DND-41 (cell line): ENCODE measurements at regions not wholly inside any gene's neighbourhood (a gene's known extent, or its start where the extent isn't known, plus 50 kb on each side); places are given as distances from the start of the nearest gene placed in this dataset.

ENCODE experiments used
- EZH2 ChIP-seq: IDR thresholded peaks from 3 replicates; pipeline ENCODE4 v1.6.1; 2012; ENCODE audit warnings: borderline replicate concordance, low read depth, mild to moderate bottlenecking, moderate library complexity, low read length, inconsistent platforms; ENCODE audit not compliant: severe bottlenecking
- TF ChIP-seq, protein P1 (sequence below): IDR thresholded peaks from 2 replicates; pipeline ENCODE4 v1.5.1; 2012; ENCODE audit warnings: borderline replicate concordance, low read length, moderate library complexity, mild to moderate bottlenecking; ENCODE audit not compliant: poor library complexity, severe bottlenecking; ENCODE audit errors: extremely low read depth

- TF ChIP-seq, protein P1, sequence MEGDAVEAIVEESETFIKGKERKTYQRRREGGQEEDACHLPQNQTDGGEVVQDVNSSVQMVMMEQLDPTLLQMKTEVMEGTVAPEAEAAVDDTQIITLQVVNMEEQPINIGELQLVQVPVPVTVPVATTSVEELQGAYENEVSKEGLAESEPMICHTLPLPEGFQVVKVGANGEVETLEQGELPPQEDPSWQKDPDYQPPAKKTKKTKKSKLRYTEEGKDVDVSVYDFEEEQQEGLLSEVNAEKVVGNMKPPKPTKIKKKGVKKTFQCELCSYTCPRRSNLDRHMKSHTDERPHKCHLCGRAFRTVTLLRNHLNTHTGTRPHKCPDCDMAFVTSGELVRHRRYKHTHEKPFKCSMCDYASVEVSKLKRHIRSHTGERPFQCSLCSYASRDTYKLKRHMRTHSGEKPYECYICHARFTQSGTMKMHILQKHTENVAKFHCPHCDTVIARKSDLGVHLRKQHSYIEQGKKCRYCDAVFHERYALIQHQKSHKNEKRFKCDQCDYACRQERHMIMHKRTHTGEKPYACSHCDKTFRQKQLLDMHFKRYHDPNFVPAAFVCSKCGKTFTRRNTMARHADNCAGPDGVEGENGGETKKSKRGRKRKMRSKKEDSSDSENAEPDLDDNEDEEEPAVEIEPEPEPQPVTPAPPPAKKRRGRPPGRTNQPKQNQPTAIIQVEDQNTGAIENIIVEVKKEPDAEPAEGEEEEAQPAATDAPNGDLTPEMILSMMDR: no peak
- no peak for TF ChIP-seq EZH2
Observed at GRCh38 chr12:114996382-114996781, 312.4 kb upstream of the TBX3 start.
